MCF 10A (cell line): ENCODE measurements at regions not wholly inside any gene's neighbourhood (a gene's known extent, or its start where the extent isn't known, plus 50 kb on each side); places are given as distances from the start of the nearest gene placed in this dataset.

Experiments used
- BruUV-seq: library from RNA; stranded (reverse); fragments of 400-500 nt; replicated peaks from 2 replicates; lab custom pipeline; 2021; lab: Mats Ljungman, UMichigan
- CTCF ChIA-PET: fragments of 300-600 bp; sonication (Branson Sonifier 250); formaldehyde crosslinking; extraction: SDS; loops from one replicate; lab custom pipeline; 2021; ENCODE audit warnings: antibody characterized with exemption, inconsistent platforms; lab: Yijun Ruan, JAX
- POLR2A ChIA-PET: fragments of 300-600, 350-650 bp; sonication (Branson Sonifier 250); formaldehyde crosslinking; extraction: SDS; loops from one replicate; lab custom pipeline; 2020; ENCODE audit warnings: antibody characterized with exemption, inconsistent platforms; lab: Yijun Ruan, JAX
- DNase-seq: peaks from one replicate; pipeline ENCODE4 v3.0.0-alpha.2; 2018; ENCODE audit not compliant: unreplicated experiment
- H3K27ac Mint-ChIP-seq: one replicate; pipeline ENCODE4 v1.8.0; 2022; ENCODE audit warnings: mild to moderate bottlenecking, low read depth, mixed read lengths; ENCODE audit not compliant: unreplicated experiment
- H3K27me3 Mint-ChIP-seq: one replicate; pipeline ENCODE4 v1.8.0; 2022; ENCODE audit warnings: mixed read lengths; ENCODE audit not compliant: insufficient read depth, unreplicated experiment
- H3K36me3 Mint-ChIP-seq: one replicate; pipeline ENCODE4 v1.8.0; 2022; ENCODE audit warnings: mild to moderate bottlenecking, moderate library complexity, mixed read lengths; ENCODE audit not compliant: insufficient read depth, unreplicated experiment
- H3K4me1 Mint-ChIP-seq: one replicate; pipeline ENCODE4 v1.8.0; 2022; ENCODE audit warnings: mixed read lengths; ENCODE audit not compliant: insufficient read depth, unreplicated experiment
- H3K4me3 Mint-ChIP-seq: one replicate; pipeline ENCODE4 v1.8.0; 2022; ENCODE audit warnings: mild to moderate bottlenecking, moderate library complexity, mixed read lengths; ENCODE audit not compliant: unreplicated experiment
- H3K9me3 Mint-ChIP-seq: one replicate; pipeline ENCODE4 v1.8.0; 2022; ENCODE audit warnings: mixed read lengths; ENCODE audit not compliant: unreplicated experiment
- intact Hi-C: fragments of 100-400 bp; cut with micrococcal nuclease; formaldehyde crosslinking; loops from 2 replicates; pipeline ENCODE4 v1.14.1; 2022
- TF ChIP-seq, protein P1 (sequence below): fragments of 200-600 bp; IDR thresholded peaks from one replicate; pipeline ENCODE4 v1.8.0; 2022; ENCODE audit warnings: antibody characterized with exemption, mild to moderate bottlenecking; ENCODE audit not compliant: unreplicated experiment

DNA sequence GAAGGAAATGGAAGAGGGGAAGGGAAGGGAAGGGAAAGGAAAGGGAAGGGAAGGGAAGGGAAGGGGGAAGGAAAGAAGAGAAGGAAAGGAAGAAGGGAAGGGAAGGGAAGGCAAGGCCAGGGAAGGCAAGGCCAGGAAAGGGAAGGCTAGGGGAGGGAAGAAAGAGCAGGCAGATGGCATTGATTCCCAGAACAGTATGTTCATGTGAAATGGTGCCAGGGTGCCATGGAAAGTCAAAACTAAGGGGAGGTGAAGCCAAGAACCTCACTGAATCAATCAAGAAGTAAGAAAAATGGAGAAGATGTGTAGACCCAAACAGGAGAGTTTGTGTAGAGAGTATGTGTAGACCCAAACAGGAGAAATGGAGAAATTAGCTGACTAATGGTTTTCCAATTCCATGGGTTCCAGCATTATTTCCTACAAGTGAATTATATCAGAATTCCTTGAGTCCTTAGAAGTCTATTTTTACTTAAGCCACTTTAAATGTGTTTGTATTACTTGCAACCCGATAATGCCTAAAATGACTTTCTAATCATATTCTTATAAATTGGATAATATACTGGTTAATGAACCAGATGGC, 367.6 kb downstream of the TXNL1 start:
- no peaks in the 10 kb centered on the region for H3K36me3 Mint-ChIP-seq
- ChIA-PET CTCF (no interaction called here), POLR2A (no interaction called here)
- no peak overlapping the region for H3K27ac Mint-ChIP-seq
- no peak for DNase-seq
- no peak overlapping the region for H3K4me3 Mint-ChIP-seq
- no peaks in the 10 kb centered on the region for H3K9me3 Mint-ChIP-seq
- no peaks in the 10 kb centered on the region for H3K27me3 Mint-ChIP-seq
- no TSS peak for BruUV-seq
- H3K4me1 Mint-ChIP-seq: no peaks in the 10 kb centered on the region
- intact Hi-C loops: no loop called here
- TF ChIP-seq, protein P1, sequence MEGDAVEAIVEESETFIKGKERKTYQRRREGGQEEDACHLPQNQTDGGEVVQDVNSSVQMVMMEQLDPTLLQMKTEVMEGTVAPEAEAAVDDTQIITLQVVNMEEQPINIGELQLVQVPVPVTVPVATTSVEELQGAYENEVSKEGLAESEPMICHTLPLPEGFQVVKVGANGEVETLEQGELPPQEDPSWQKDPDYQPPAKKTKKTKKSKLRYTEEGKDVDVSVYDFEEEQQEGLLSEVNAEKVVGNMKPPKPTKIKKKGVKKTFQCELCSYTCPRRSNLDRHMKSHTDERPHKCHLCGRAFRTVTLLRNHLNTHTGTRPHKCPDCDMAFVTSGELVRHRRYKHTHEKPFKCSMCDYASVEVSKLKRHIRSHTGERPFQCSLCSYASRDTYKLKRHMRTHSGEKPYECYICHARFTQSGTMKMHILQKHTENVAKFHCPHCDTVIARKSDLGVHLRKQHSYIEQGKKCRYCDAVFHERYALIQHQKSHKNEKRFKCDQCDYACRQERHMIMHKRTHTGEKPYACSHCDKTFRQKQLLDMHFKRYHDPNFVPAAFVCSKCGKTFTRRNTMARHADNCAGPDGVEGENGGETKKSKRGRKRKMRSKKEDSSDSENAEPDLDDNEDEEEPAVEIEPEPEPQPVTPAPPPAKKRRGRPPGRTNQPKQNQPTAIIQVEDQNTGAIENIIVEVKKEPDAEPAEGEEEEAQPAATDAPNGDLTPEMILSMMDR: no peak

DNA sequence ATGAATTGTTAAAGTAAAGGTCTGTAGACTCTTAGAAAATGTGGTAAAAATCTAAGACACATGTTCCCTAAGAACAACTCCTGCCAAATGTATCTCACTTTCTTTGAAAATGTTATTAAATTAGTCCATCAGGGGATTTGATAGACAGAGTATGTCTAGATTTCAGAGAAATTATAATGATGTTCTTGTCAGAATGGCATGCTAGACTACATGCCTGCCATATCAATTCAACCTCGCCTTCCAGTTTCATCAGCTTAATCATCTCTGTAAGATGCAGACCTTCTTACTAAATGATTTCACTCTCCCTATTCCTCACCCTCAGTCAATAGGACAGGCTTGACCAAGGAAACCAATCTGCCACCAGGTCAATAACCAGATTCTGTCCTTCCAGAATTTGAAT, 368.4 kb downstream of the TXNL1 start:
- H3K4me1 Mint-ChIP-seq: no peaks in the 10 kb centered on the region
- no peaks in the 10 kb centered on the region for H3K9me3 Mint-ChIP-seq
- no peaks in the 10 kb centered on the region for H3K27me3 Mint-ChIP-seq
- no peak overlapping the region for H3K27ac Mint-ChIP-seq
- no peaks in the 10 kb centered on the region for H3K36me3 Mint-ChIP-seq
- CTCF ChIA-PET: no interaction called here
- no peak overlapping the region for H3K4me3 Mint-ChIP-seq
- POLR2A ChIA-PET: no interaction called here
- intact Hi-C loops: no loop called here
- TF ChIP-seq, protein P1: no peak
- no TSS peak for BruUV-seq
- DNase-seq: no peak

DNA sequence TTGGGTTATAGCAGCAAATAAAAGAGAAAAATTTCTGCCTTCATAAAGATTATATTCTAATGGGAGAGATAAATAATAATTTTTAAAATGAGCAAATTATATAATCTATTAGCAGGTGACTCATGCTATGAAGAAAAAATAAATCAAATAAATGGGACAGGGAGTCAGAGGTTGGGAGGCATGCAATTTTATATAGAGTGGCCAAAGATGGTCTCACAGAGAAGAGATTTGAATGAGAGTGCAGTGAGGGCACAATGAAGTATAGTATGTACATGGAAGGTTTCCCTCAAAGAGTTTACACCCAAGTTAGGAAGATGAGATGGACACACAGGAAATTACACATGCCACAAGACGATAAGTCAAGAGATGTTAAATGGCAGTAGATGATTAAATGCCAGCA, 369.4 kb downstream of the TXNL1 start:
- Mint-ChIP-seq H3K9me3 (no peaks in the 10 kb centered on the region), H3K4me1 (no peaks in the 10 kb centered on the region), H3K4me3 (no peak overlapping the region), H3K27ac (no peak overlapping the region), H3K27me3 (no peaks in the 10 kb centered on the region), H3K36me3 (no peaks in the 10 kb centered on the region)
- CTCF ChIA-PET: no interaction called here
- POLR2A ChIA-PET: no interaction called here
- DNase-seq: no peak
- TF ChIP-seq, protein P1: no peak
- intact Hi-C loops: no loop called here
- BruUV-seq: no TSS peak

DNA sequence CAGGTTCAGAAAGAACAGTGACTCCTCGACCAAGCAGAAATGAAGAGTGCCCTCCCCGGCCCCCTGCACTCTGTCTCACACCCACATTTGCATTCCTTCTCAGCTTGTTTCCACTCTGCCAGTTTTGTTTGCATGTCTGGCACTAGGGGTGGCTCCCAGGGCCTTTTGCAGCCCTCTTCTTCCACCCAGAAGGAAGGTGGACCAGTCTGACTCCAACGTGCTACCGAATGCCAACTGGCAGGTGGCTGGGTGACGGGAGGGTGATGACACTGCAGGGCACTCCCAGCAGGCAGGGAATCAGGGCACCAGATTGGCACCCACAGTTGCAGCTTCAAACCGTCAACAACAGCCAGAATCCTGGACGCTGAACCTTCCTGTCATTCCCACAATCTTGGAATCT, 371.1 kb downstream of the TXNL1 start:
- TF ChIP-seq, protein P1: no peak
- ChIA-PET CTCF (interaction anchor here (0.6 to 0.8 kb wide), 2 partner anchors 9 to 20 kb away, joined by 3 to 5 read pairs; no protein-coding TSS in a partner anchor), POLR2A (interaction anchor here (0.7 kb wide), 1 partner anchor 14 kb away, joined by 3 read pairs; no protein-coding TSS in a partner anchor)
- Mint-ChIP-seq H3K36me3 (no peaks in the 10 kb centered on the region), H3K9me3 (no peaks in the 10 kb centered on the region), H3K4me3 (no peak overlapping the region), H3K27me3 (no peaks in the 10 kb centered on the region), H3K4me1 (no peaks in the 10 kb centered on the region), H3K27ac (no peak overlapping the region)
- BruUV-seq: no TSS peak
- no peak for DNase-seq
- intact Hi-C loops: no loop called here
